ENCODE measurements at regions not wholly inside any gene's neighbourhood (a gene's known extent, or its start where the extent isn't known, plus 50 kb on each side); places are given as distances from the start of the nearest gene placed in this dataset.

DNA sequence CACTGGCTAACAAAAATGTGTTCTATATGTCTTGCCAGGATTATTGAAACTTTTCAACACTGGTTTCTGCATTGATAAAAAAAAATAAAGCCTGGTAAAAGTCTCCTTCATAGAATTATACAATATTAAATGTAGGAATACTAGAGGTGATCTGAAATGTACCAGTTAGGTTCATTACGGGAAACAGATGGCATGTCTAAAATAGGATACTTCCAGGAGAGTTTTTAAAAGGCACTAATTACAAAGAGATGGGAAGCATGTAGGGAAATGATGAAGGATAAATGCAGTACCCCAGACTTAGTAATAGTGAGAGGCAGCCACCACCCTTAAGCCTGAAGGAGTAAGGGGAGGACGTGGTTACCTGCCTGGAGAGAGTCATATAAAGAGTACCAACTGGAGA lies 107.0 kb upstream of the NPSR1 start:
- TF ChIP-seq, protein P1, sequence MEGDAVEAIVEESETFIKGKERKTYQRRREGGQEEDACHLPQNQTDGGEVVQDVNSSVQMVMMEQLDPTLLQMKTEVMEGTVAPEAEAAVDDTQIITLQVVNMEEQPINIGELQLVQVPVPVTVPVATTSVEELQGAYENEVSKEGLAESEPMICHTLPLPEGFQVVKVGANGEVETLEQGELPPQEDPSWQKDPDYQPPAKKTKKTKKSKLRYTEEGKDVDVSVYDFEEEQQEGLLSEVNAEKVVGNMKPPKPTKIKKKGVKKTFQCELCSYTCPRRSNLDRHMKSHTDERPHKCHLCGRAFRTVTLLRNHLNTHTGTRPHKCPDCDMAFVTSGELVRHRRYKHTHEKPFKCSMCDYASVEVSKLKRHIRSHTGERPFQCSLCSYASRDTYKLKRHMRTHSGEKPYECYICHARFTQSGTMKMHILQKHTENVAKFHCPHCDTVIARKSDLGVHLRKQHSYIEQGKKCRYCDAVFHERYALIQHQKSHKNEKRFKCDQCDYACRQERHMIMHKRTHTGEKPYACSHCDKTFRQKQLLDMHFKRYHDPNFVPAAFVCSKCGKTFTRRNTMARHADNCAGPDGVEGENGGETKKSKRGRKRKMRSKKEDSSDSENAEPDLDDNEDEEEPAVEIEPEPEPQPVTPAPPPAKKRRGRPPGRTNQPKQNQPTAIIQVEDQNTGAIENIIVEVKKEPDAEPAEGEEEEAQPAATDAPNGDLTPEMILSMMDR (conservative IDR thresholded peaks at IDR 0.05; ENCODE audit: low read depth, low read length) = no peak
- TF ChIP-seq POLR2A (IDR thresholded peaks at IDR 0.05; ENCODE audit: low read depth, low read length) = no peak
- TF ChIP-seq MAFK (IDR thresholded peaks at IDR 0.05; ENCODE audit: low read depth, low read length) = no peak
- no peak for TF ChIP-seq FOS (IDR thresholded peaks at IDR 0.05; ENCODE audit: low read depth, low read length)
- no peak for TF ChIP-seq SMC3 (IDR thresholded peaks at IDR 0.05; ENCODE audit: low read depth, low read length)

All from IMR-90 (cell line).